PFSK-1 (cell line): ENCODE measurements at regions not wholly inside any gene's neighbourhood (a gene's known extent, or its start where the extent isn't known, plus 50 kb on each side); places are given as distances from the start of the nearest gene placed in this dataset.

Experiments used
- FOXP2 ChIP-seq: optimal IDR thresholded peaks from 2 replicates; pipeline ENCODE3; 2011; ENCODE audit warnings: borderline replicate concordance, control low read depth, inconsistent platforms; ENCODE audit not compliant: insufficient read depth; ENCODE audit errors: extremely low read length, extremely low read depth
- POLR2AphosphoS5 ChIP-seq: IDR thresholded peaks from 2 replicates; pipeline ENCODE4 v1.6.1; 2012; ENCODE audit warnings: low read depth, mild to moderate bottlenecking, control low read depth, low read length, moderate library complexity
- REST ChIP-seq, 2 experiments: IDR thresholded peaks; 2 replicates each; pipeline versions ENCODE4 v1.6.1 to v1.8.0; 2011 to 2012; ENCODE audit warnings: low read depth in 2 of 2, low read length in 2 of 2, control low read depth in 1 of 2, inconsistent platforms in 1 of 2, mild to moderate bottlenecking in 1 of 2, moderate library complexity in 1 of 2; ENCODE audit not compliant: insufficient read depth in 1 of 2
- SIN3A ChIP-seq: IDR thresholded peaks from 2 replicates; pipeline ENCODE4 v1.6.1; 2012; ENCODE audit warnings: mild to moderate bottlenecking, low read length, moderate library complexity, borderline replicate concordance; ENCODE audit not compliant: insufficient read depth
- TAF1 ChIP-seq: IDR thresholded peaks from 2 replicates; pipeline ENCODE4 v1.6.1; 2012; ENCODE audit warnings: low read length, control low read depth, borderline replicate concordance; ENCODE audit not compliant: insufficient read depth

DNA sequence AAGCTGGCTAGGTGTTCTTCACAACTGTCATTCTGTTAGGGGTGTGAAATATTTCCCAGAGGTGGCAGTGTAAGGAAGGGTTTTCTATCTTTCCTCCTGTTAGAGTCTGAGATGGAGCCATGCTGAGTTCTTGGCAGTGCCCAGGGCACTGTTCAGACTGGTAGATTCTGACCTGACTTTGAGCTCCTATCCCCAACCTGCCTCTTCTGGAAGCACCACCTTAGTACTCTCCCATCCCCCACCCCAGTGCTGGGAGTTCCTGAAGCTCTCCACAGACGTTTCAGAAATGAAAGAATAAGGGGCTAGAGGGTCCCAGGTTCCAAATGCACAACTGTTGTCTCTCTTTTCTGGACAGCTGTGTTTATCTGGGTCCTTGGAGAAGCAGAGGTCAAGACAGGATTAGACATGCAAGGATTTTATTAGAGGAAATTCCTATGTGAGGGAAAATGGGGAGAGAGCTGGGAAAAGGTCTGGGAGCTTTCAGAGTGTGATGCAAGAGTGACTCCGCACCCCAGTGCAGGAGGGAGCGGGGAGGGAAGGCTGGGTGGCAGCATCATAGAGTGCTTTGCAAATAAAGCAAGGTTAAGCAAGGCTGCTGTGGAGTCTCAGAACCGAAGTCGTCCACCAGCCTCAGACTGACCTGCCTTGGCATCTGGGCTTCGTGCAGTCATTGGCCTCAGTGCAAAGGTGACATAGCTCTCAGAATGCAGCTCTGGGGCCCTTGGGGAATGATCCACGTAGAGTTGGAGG, 75.5 kb downstream of the SLC4A3 start:
- TF ChIP-seq REST (IDR thresholded peaks at IDR 0.05; ENCODE audit: insufficient read depth in 1 of 2, low read depth in 2 of 2, low read length in 2 of 2): no peak
- no peak for TF ChIP-seq TAF1
- TF ChIP-seq FOXP2: no peak
- TF ChIP-seq POLR2AphosphoS5: no peak
- TF ChIP-seq SIN3A: no peak
